Common myeloid progenitor, CD34-positive (primary cell): ENCODE measurements at regions not wholly inside any gene's neighbourhood (a gene's known extent, or its start where the extent isn't known, plus 50 kb on each side); places are given as distances from the start of the nearest gene placed in this dataset.

Experiments
- CTCF ChIA-PET: fragments of 350-600 bp; sonication (Branson Sonifier 250); formaldehyde crosslinking; loops from one replicate; lab custom pipeline; 2021; ENCODE audit warnings: antibody characterized with exemption; lab: Charles Lee
- POLR2A ChIA-PET: fragments of 350-600 bp; sonication (Branson Sonifier 250); formaldehyde crosslinking; loops from one replicate; lab custom pipeline; 2021; ENCODE audit warnings: antibody characterized with exemption; lab: Charles Lee
- DNase-seq, 3 donors: peaks; one replicate each; pipeline versions ENCODE4 v3.0.0 to v3.0.0-alpha.2; 2013
- H3K27ac ChIP-seq, 2 experiments: 1 replicate in 1 of 2; 2 replicates in 1 of 2; pipeline ENCODE4 v1.7.0; 2013; ENCODE audit warnings: inconsistent platforms in 2 of 2, low read length in 2 of 2, mild to moderate bottlenecking in 2 of 2, low read depth in 1 of 2, moderate library complexity in 1 of 2; ENCODE audit not compliant: severe bottlenecking in 2 of 2, insufficient read depth in 1 of 2, poor library complexity in 1 of 2
- H3K27me3 ChIP-seq, 5 experiments: replicated peaks in 2 of 5; 1 replicate in 3 of 5; 2 replicates in 2 of 5; pipeline versions ENCODE4 v1.6.1 to v1.7.0; 2013; ENCODE audit warnings: low read length in 4 of 5, mild to moderate bottlenecking in 2 of 5, moderate library complexity in 2 of 5, inconsistent platforms in 1 of 5; ENCODE audit not compliant: insufficient read depth in 5 of 5, control insufficient read depth in 4 of 5
- H3K36me3 ChIP-seq, 4 experiments: 1 replicate in 2 of 4; 2 replicates in 2 of 4; pipeline versions ENCODE4 v1.6.1 to v1.7.0; 2013; ENCODE audit warnings: low read length in 3 of 4, control low read depth in 1 of 4, mild to moderate bottlenecking in 1 of 4; ENCODE audit not compliant: control insufficient read depth in 4 of 4, insufficient read depth in 4 of 4
- H3K4me1 ChIP-seq, 4 experiments: 1 replicate in 3 of 4; 2 replicates in 1 of 4; pipeline versions ENCODE4 v1.6.1 to v1.7.1; 2013; ENCODE audit warnings: low read length in 3 of 4, mild to moderate bottlenecking in 3 of 4, control low read depth in 1 of 4, inconsistent platforms in 1 of 4, moderate library complexity in 1 of 4; ENCODE audit not compliant: control insufficient read depth in 4 of 4, insufficient read depth in 4 of 4; ENCODE audit errors: control extremely low read depth in 1 of 4
- H3K4me3 ChIP-seq, 7 experiments: 1 replicate in 4 of 7; 2 replicates in 3 of 7; pipeline versions ENCODE4 v1.5.1 to v1.7.0; 2013; ENCODE audit warnings: mild to moderate bottlenecking in 7 of 7, low read length in 6 of 7, moderate library complexity in 6 of 7, inconsistent platforms in 2 of 7, low read depth in 2 of 7, control low read depth in 1 of 7; ENCODE audit not compliant: insufficient read depth in 4 of 7, control insufficient read depth in 1 of 7; ENCODE audit errors: extremely low read depth in 1 of 7
- H3K9me3 ChIP-seq, 5 experiments: 1 replicate in 4 of 5; 2 replicates in 1 of 5; pipeline versions ENCODE4 v1.6.1 to v1.7.1; 2013; ENCODE audit warnings: low read length in 4 of 5, mild to moderate bottlenecking in 2 of 5, inconsistent platforms in 1 of 5, low read depth in 1 of 5, moderate library complexity in 1 of 5; ENCODE audit not compliant: control insufficient read depth in 4 of 5, insufficient read depth in 2 of 5; ENCODE audit errors: control extremely low read depth in 1 of 5
- WGBS: methylation state at CpG from one replicate; pipeline ENCODE4 v1.1.5; 2013; ENCODE audit not compliant: insufficient coverage; 5-methylcytosine and 5-hydroxymethylcytosine counted together

DNA sequence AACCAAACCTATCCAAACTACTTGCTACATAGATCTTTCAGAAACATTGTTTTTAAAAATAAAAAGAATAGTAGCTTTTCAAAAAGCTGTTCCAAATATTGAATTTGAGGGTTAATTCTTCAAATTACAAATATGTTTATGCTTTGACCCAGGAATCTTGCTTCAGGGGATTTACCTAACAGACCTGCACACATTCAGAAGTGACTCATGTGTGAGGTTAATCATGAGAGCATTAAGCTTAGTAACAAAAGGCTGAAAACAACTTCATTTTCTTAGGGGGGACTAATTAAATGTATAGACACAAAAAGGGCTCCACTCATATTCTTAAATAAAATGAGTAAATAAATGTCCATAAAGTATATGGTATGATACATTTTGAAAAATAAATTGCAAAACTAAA is 672.4 kb upstream of the FLRT2 start:
- Histone ChIP-seq H3K27me3 (no peaks in the 10 kb centered on the region), H3K4me1 (no peaks in the 10 kb centered on the region), H3K4me3 (no peak overlapping the region), H3K36me3 (no peaks in the 10 kb centered on the region), H3K9me3 (no peaks in the 10 kb centered on the region), H3K27ac (no peak overlapping the region)
- ChIA-PET POLR2A (no interaction called here), CTCF (interaction anchor here (0.6 kb wide), 1 partner anchor 424 kb away, joined by 3 read pairs; no protein-coding TSS in a partner anchor)
- DNase-seq = no peak

DNA sequence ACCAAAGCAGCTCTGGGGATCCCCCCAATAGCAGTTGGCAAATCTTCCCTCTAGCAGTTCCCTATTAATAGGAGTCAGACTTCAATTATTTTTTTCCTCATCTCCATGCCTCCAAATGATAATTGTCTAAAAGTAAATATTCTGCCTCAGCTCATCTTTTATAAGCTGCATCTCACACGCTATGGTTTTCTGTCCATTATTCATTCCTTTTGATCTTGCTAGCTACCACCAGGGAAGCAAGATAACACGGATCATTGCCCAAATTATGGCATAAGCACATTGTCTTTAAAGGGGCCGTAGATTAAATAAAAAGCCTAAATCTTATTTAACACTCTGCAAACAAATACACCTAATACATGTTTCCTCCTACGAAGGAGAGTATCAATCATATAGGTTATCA is 670.8 kb upstream of the FLRT2 start:
- ChIA-PET POLR2A (no interaction called here), CTCF (no interaction called here)
- 100% methylated on average over 1 of the region's 4 CpGs for WGBS
- H3K9me3 ChIP-seq = no peaks in the 10 kb centered on the region
- no peak overlapping the region for H3K4me3 ChIP-seq
- no peaks in the 10 kb centered on the region for H3K27me3 ChIP-seq
- H3K4me1 ChIP-seq = no peaks in the 10 kb centered on the region
- no peaks in the 10 kb centered on the region for H3K36me3 ChIP-seq
- no peak for DNase-seq
- H3K27ac ChIP-seq = no peak overlapping the region

DNA sequence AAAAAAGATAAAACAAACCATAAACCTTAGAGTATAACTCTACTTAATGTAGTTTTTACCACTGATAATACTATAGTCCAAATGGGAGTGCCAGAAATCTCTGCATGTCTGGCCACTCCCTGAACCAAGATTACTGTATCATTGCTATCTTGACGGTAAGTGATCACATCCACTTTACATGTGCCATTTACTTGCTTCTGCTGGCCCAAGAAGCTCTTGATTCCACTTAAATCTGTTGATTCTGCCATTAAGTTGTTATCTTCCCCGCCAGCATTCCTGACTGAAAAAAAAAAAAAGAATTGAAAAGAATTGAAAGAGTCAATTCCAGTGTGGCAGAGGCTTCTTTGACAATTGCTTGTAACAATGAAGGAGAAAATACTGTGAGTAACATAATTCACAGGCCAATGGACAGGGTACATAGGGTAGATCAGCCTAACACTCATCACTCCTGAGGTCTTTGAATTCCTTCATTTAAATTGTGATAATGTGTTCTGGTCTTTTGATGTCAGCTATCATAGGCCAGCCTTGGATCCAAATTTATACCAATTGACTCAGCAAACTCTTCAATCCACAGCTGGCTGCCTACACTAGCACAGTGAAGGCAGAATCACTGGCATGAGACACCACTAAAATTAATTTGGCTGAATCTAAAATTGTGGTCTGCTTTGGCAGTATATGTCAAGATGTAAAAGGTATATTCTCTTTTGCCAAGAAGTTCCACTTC is 665.2 kb upstream of the FLRT2 start:
- ChIA-PET POLR2A (no interaction called here), CTCF (no interaction called here)
- Histone ChIP-seq H3K36me3 (no peaks in the 10 kb centered on the region), H3K4me3 (no peak overlapping the region), H3K27me3 (no peaks in the 10 kb centered on the region), H3K4me1 (no peaks in the 10 kb centered on the region), H3K27ac (no peak overlapping the region), H3K9me3 (no peaks in the 10 kb centered on the region)
- 100% methylated on average over 2 of the region's 2 CpGs for WGBS
- DNase-seq = no peak

DNA sequence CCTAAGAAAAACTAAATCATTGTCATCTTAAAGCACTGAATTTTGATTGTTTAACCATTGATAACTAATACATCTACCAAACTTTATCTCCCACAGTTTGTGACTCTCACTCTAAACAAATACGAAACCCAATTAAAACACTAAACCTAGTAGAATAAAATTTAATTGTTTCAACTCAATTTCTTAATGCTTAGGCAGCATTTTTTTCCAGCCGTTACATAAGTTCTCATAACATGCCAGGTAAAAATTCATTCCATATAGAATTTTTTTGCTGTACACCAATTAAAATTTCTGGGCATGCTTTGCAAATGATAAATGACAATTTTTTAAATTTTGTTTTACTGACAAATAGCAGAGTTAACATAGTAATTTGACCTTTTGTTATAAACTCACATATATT is 658.2 kb upstream of the FLRT2 start:
- Histone ChIP-seq H3K27ac (no peak overlapping the region), H3K4me1 (no peaks in the 10 kb centered on the region), H3K27me3 (no peaks in the 10 kb centered on the region), H3K4me3 (no peak overlapping the region), H3K9me3 (no peaks in the 10 kb centered on the region), H3K36me3 (no peaks in the 10 kb centered on the region)
- no peak for DNase-seq
- CTCF ChIA-PET = no interaction called here
- POLR2A ChIA-PET = no interaction called here
- 100% methylated on average over 2 of the region's 2 CpGs for WGBS

DNA sequence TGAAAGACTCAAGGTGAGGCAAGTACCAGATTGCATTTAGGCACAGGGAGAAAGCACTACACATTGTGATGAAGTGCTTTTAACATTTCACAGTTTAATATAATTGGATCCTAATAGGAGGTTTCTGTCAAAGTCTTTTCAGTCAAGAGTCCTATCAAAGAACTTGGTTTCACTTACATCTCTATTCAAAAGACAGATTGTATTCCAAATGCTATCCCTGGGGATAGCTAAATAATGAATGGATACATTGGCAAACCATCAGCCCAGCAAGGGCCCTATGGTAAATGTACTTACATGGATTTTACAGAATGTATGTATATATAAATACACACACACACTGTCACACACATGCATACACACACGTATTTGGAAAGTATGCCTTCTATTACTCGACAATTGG is 655.5 kb upstream of the FLRT2 start:
- no peak for DNase-seq
- H3K27me3 ChIP-seq = no peaks in the 10 kb centered on the region
- ChIA-PET CTCF (no interaction called here), POLR2A (no interaction called here)
- WGBS = no CpG with 5 or more reads among the region's 2 CpGs
- no peaks in the 10 kb centered on the region for H3K36me3 ChIP-seq
- H3K27ac ChIP-seq = no peak overlapping the region
- no peaks in the 10 kb centered on the region for H3K9me3 ChIP-seq
- H3K4me3 ChIP-seq = no peak overlapping the region
- H3K4me1 ChIP-seq = no peaks in the 10 kb centered on the region

DNA sequence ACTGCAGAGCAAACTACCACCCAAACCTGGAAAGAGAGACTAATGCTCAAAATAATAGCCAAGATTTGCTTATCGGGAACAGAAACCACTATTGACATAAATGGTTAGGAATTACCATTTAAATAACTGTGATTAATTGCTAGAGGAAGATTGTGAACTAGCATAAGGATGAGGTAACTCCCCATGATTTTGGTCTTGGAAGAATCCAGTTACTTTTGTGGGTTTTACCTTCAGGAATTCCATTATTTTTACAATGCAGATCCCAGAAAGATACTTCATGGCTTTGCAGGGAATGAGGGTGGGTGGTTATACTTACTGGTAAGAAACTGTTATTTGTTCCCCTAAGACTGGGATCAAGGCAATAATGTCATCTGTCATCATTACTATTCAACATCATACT is 652.9 kb upstream of the FLRT2 start:
- H3K4me3 ChIP-seq = no peak overlapping the region
- CTCF ChIA-PET = interaction anchor here (0.6 kb wide), 1 partner anchor 39 kb away, joined by 3 read pairs; no protein-coding TSS in a partner anchor
- H3K27ac ChIP-seq = no peak overlapping the region
- no peak for DNase-seq
- no peaks in the 10 kb centered on the region for H3K27me3 ChIP-seq
- POLR2A ChIA-PET = no interaction called here
- no peaks in the 10 kb centered on the region for H3K36me3 ChIP-seq
- WGBS = no CpG with 5 or more reads among the region's 1 CpG
- H3K9me3 ChIP-seq = no peaks in the 10 kb centered on the region
- H3K4me1 ChIP-seq = no peaks in the 10 kb centered on the region

DNA sequence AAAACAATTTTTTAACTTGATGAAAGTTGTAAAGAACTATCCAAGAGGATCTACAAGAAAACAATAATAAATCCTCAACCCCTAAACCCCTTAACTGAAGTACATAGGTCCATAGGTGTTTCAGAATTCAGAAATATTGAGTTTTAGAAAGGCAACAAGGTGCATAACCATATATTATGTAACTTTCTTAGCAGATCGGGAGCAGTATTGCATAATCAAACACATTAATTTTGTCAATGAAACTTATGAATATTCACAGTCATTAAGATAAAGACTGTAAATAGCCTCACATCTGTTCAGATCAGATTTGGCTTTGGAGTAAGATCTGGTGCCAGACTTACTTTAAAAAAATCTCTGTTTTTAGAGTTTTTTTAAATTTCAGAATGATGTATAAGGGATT is 647.1 kb upstream of the FLRT2 start:
- Histone ChIP-seq H3K27ac (no peak overlapping the region), H3K36me3 (no peaks in the 10 kb centered on the region), H3K9me3 (no peaks in the 10 kb centered on the region), H3K4me1 (no peaks in the 10 kb centered on the region), H3K4me3 (no peak overlapping the region), H3K27me3 (no peaks in the 10 kb centered on the region)
- ChIA-PET CTCF (no interaction called here), POLR2A (no interaction called here)
- DNase-seq = no peak
- no CpG with 5 or more reads among the region's 1 CpG for WGBS
